Coronary artery (tissue), 2 donors: ENCODE measurements at regions not wholly inside any gene's neighbourhood (a gene's known extent, or its start where the extent isn't known, plus 50 kb on each side); places are given as distances from the start of the nearest gene placed in this dataset.
"Not testable (repeated sequence)": the region's sequence is repeated elsewhere in the genome, so short reads cannot be mapped to it uniquely, and the experiment has no call there.

Experiments used
- DNase-seq: peaks from one replicate; pipeline ENCODE4 v3.0.0-alpha.2; 2017; ENCODE audit warnings: low spot score
- H3K27ac ChIP-seq, 2 donors: fragments of 200-600 bp; sonication (generic); one replicate each; pipeline ENCODE4 v1.5.1; 2016 to 2019
- H3K4me3 ChIP-seq: fragments of 200-600 bp; sonication (generic); 2 replicates; pipeline ENCODE4 v1.5.1; 2016; ENCODE audit warnings: mild to moderate bottlenecking, moderate library complexity
- CTCF ChIP-seq: fragments of 200-600 bp; sonication (generic); IDR thresholded peaks from one replicate; pipeline ENCODE4 v1.5.1; 2019; ENCODE audit warnings: antibody characterized with exemption

DNA sequence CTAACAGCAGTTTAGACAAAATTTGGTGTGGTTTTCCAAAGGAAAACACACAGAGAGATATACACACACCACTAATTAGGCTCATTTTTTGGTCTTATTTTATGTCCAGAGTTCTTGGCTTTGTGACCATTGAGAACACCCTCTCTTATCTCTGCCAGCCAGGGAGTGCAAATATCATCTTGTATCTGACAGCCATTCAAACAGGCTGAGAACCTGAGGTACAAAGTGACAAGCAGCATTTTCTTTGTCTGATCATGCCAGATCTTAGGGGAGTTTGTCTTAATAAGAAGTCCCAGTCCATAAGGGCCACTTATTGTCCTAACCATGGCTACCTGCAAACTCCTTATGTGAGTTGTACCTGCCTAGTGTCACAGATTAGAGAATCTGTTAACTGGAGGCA is 1165.2 kb downstream of the BRINP3 start:
- no peak for DNase-seq
- no peak for TF ChIP-seq CTCF
- Histone ChIP-seq H3K4me3 (no peak overlapping the region), H3K27ac (no peak overlapping the region)

DNA sequence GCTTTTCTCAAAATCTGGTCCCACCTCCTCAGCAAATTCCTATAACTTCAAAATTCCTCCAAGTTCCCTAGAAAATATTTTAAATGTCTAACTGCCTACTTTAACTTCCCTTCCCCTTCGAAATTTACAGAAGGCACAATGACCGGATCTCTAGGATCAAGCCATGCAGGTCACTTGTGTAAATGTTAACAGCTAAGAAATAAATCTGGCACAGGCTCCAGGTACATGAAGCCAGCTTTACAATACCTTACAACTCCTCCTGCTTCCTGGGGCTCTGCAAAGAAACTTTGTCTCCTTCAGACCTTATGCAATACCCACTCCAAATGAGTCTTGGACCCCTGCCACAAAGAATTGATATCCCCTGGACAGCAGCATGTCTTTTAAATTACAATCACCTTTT is 1164.2 kb downstream of the BRINP3 start:
- DNase-seq: no peak
- no peak overlapping the region for H3K27ac ChIP-seq
- no peak overlapping the region for H3K4me3 ChIP-seq
- TF ChIP-seq CTCF: no peak

- Histone ChIP-seq H3K4me3 (no peak overlapping the region), H3K27ac (no peak overlapping the region)
- no peak for DNase-seq
- no peak for TF ChIP-seq CTCF
Measured at GRCh38 chr1:189315035-189315901, 1162.4 kb downstream of the BRINP3 start.

GRCh38 chr1:189323091-189323490 is 1154.6 kb downstream of the BRINP3 start:
- H3K4me3 ChIP-seq: no peak overlapping the region
- TF ChIP-seq CTCF: no peak
- H3K27ac ChIP-seq: no peak overlapping the region
- no peak for DNase-seq

GRCh38 chr1:189331071-189331470 is 1146.6 kb downstream of the BRINP3 start:
- not testable (repeated sequence) for H3K27ac ChIP-seq, H3K4me3 ChIP-seq, DNase-seq

DNA sequence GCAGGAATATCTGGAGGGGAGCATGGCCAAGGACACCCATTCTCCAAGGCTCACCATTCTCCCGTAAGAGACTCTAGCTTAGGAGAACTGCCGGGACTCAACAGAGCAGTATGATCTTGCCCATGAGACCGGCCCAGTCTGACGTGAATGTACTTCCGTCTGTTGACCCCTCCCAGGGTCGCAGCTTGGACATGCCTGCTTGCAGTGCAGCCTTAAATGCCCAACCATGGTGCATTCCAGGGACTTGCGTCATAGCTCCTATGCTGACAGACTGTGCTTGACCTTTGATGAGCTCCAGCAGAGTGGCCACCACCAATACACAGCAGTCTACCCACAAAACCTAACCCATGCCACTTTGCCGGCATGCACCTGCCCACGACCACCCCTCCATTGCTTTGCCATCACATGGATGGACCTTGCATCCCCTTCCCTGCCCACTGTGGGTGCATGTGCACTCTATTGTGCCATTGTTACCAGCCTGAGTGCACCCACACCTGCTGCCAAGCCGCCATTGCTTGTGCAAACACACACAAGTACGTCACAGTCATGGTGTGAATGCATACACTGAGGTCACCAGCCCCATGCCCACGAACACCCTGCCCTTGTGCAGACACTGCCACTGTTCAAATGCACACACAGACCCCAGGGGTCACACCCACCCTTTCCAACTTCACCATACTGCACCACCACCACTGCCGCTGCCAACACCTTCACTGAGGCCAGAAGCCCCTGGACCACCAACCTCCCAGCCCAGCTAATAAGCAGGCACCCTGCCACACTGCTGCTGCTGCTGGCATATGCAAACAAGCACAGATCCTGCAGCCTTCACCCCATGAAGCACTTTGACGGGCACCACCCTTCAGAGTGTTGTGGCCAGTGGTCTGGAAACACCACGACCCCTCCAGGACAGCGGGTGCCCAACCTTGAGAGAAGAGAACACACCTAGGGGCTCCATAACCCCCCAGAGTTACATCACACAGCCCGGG is 1141.3 kb downstream of the BRINP3 start:
- Histone ChIP-seq H3K4me3 (no peak overlapping the region), H3K27ac (no peak overlapping the region)
- no peak for TF ChIP-seq CTCF
- no peak for DNase-seq

GRCh38 chr1:189349607-189350006 is 1128.1 kb downstream of the BRINP3 start:
- no peak overlapping the region for H3K27ac ChIP-seq
- TF ChIP-seq CTCF: no peak
- DNase-seq: no peak
- no peak overlapping the region for H3K4me3 ChIP-seq
